T-helper 17 cell (primary cell): ENCODE measurements at regions not wholly inside any gene's neighbourhood (a gene's known extent, or its start where the extent isn't known, plus 50 kb on each side); places are given as distances from the start of the nearest gene placed in this dataset.

Source experiments
- ATAC-seq: fragments of 150-1000 bp; cut with Tn5 transposase; 2 replicates; pipeline ENCODE4 v1.10.0; 2021; ENCODE audit warnings: mild to moderate bottlenecking, moderate library complexity
- DNase-seq, 3 donors: peaks; one replicate each; pipeline versions ENCODE4 v3.0.0 to v3.0.0-alpha.2; 2020 to 2021
- H3K9me3 ChIP-seq: one replicate; pipeline ENCODE4 v1.7.0; 2013; ENCODE audit warnings: low read length, mild to moderate bottlenecking; ENCODE audit not compliant: control insufficient read depth, poor library complexity, severe bottlenecking
- H3K27ac Mint-ChIP-seq: one replicate; pipeline ENCODE4 v1.8.0; 2022; ENCODE audit warnings: mild to moderate bottlenecking, moderate library complexity, mixed read lengths
- H3K27me3 Mint-ChIP-seq: one replicate; pipeline ENCODE4 v1.8.0; 2022; ENCODE audit warnings: mixed read lengths
- H3K36me3 Mint-ChIP-seq: one replicate; pipeline ENCODE4 v1.8.0; 2022; ENCODE audit warnings: low read depth, mixed read lengths
- H3K4me1 Mint-ChIP-seq: one replicate; pipeline ENCODE4 v1.8.0; 2022; ENCODE audit warnings: mild to moderate bottlenecking, mixed read lengths
- H3K4me3 Mint-ChIP-seq: one replicate; pipeline ENCODE4 v1.8.0; 2022; ENCODE audit warnings: mild to moderate bottlenecking, moderate library complexity, mixed read lengths

DNA sequence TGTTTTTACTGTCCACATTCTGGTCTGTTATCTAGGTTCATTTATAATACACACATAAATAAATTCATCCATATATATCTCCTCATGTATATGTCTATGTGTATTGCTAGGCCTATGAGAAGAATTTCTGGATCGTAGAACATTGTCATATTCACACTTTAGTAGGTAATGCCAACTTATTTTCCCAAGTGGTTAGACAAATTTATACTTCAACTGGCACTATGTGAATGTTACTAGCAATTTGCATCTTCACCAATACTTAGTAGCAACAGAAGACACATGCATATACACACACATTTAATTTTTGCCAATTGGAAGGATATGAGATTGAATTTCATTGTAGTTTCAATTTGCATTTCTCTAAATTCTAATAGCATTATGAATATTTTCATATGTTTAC, 365.1 kb downstream of the FSCB start:
- H3K9me3 ChIP-seq, result peaks cover 2% of the 10 kb centered on the region
- DNase-seq (no peak), ATAC-seq (no peak)
- no peak overlapping the region for H3K4me3 Mint-ChIP-seq
- H3K4me1 Mint-ChIP-seq, result no peaks in the 10 kb centered on the region
- H3K27ac Mint-ChIP-seq, result no peak overlapping the region
- no peaks in the 10 kb centered on the region for H3K27me3 Mint-ChIP-seq
- H3K36me3 Mint-ChIP-seq, result no peaks in the 10 kb centered on the region

GRCh38 chr14:44135972-44136371, 371.1 kb downstream of the FSCB start:
- Mint-ChIP-seq H3K36me3 (no peaks in the 10 kb centered on the region), H3K27me3 (no peaks in the 10 kb centered on the region), H3K4me1 (no peaks in the 10 kb centered on the region), H3K27ac (no peak overlapping the region), H3K4me3 (no peak overlapping the region)
- no peak for ATAC-seq
- peaks cover 2% of the 10 kb centered on the region for H3K9me3 ChIP-seq
- DNase-seq, result no peak

GRCh38 chr14:44131861-44132260, 375.2 kb downstream of the FSCB start:
- H3K4me3 Mint-ChIP-seq, result no peak overlapping the region
- ATAC-seq (no peak), DNase-seq (no peak)
- no peak overlapping the region for H3K27ac Mint-ChIP-seq
- no peaks in the 10 kb centered on the region for H3K4me1 Mint-ChIP-seq
- no peaks in the 10 kb centered on the region for H3K27me3 Mint-ChIP-seq
- no peaks in the 10 kb centered on the region for H3K36me3 Mint-ChIP-seq
- no peaks in the 10 kb centered on the region for H3K9me3 ChIP-seq

DNA sequence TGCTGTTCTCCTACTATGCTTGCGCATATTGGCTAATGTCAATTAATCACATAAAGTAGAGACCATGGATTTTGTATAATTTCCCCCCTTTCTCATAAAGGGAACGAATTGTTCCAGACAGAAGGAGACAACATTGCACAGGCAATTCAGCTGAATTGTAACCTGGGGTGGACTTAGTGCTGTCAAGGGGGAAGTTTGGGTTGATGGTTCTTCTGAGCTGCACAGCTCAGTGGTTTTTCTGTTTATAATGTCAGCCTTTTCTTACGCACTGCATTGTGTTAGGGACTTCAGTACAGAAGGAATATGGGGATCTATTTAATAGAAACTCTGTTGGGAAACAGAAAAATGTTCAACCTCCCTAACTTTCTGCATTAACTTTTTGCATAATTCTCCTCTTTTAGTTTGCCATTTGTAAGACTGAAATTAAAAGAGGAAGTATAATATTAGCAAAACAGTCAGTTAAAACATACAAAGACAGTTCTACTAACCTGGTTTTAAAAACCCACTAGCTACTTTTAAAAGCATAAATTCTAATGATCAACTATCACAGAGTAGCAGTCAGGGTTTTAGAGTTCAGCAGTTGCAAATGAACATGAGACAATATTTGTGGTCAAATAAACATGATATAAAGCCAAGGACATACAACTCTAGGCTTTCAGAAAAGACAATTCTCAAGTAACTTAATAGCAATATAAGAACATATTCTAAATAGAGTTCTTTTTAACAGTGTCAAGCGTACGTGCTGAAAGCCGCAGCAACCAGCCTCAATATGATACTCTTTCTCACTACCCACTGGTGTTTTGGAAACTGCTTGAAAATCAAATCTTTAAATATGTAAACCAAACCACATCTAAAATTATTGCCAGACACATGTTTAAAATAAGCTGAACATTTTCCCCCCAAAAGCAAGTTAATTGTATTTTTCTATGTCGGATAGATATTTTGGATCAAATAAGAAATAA, 393.0 kb downstream of the FSCB start:
- Mint-ChIP-seq H3K4me3 (no peak overlapping the region), H3K4me1 (no peaks in the 10 kb centered on the region), H3K27ac (no peak overlapping the region), H3K27me3 (no peaks in the 10 kb centered on the region), H3K36me3 (no peaks in the 10 kb centered on the region)
- no peak for DNase-seq
- ATAC-seq, result no peak
- H3K9me3 ChIP-seq, result no peaks in the 10 kb centered on the region

- no peak overlapping the region for H3K4me3 Mint-ChIP-seq
- H3K27ac Mint-ChIP-seq, result no peak overlapping the region
- H3K4me1 Mint-ChIP-seq, result no peaks in the 10 kb centered on the region
- DNase-seq (no peak), ATAC-seq (no peak)
- no peaks in the 10 kb centered on the region for H3K27me3 Mint-ChIP-seq
- no peaks in the 10 kb centered on the region for H3K36me3 Mint-ChIP-seq
- no peaks in the 10 kb centered on the region for H3K9me3 ChIP-seq
These were observed 394.2 kb downstream of the FSCB start for GRCh38 chr14:44112774-44113460.

GRCh38 chr14:44109036-44109435, 398.0 kb downstream of the FSCB start:
- Mint-ChIP-seq H3K27ac (no peak overlapping the region), H3K4me1 (no peaks in the 10 kb centered on the region), H3K4me3 (no peak overlapping the region), H3K36me3 (no peaks in the 10 kb centered on the region), H3K27me3 (no peaks in the 10 kb centered on the region)
- ATAC-seq (no peak), DNase-seq (no peak)
- no peaks in the 10 kb centered on the region for H3K9me3 ChIP-seq

- no peaks in the 10 kb centered on the region for H3K4me1 Mint-ChIP-seq
- no peak overlapping the region for H3K4me3 Mint-ChIP-seq
- no peak overlapping the region for H3K27ac Mint-ChIP-seq
- no peak for ATAC-seq
- H3K9me3 ChIP-seq, result no peaks in the 10 kb centered on the region
- no peaks in the 10 kb centered on the region for H3K27me3 Mint-ChIP-seq
- DNase-seq, result no peak
- no peaks in the 10 kb centered on the region for H3K36me3 Mint-ChIP-seq
These were observed 398.5 kb downstream of the FSCB start for GRCh38 chr14:44108601-44109000.

- Mint-ChIP-seq H3K27ac (no peak overlapping the region), H3K36me3 (no peaks in the 10 kb centered on the region), H3K4me1 (no peaks in the 10 kb centered on the region), H3K27me3 (no peaks in the 10 kb centered on the region), H3K4me3 (no peak overlapping the region)
- DNase-seq, result no peak
- no peaks in the 10 kb centered on the region for H3K9me3 ChIP-seq
- ATAC-seq, result no peak
These were observed 399.9 kb downstream of the FSCB start for GRCh38 chr14:44107156-44107555.

DNA sequence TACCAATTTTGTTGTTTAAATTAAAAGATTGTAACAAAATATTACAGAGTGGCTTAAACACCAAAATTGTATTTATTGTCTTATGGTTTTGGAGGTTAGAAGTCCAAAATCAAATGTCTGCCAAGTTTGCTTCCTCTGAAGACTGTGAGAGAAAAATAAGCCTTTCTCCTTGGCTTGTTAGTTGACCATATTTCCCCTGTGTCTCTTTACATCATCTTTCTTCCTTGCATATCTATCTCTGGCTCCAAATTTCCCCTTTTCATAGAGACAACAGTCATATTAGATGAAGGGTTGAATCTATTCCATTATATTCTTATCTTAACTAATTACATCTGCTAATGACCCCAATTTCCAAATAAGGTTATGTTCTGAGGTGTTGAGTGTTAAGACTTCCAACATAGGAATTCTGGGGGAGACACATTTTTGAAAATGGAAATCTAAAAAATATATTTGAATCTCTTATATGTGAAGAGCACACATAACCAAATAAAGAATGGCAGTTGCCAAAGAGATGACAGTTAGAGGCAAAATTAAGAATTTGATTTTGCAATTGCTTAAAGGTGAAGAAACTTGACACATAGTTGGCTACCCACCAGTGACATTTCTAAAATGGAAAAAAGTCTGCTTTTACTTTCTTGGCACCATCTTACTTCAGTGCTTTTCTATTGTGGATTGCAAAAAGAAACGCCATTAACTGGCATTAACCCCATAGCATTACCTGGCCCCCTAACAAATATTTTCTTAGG, 407.2 kb downstream of the FSCB start:
- DNase-seq (no peak), ATAC-seq (no peak)
- H3K36me3 Mint-ChIP-seq, result no peaks in the 10 kb centered on the region
- no peaks in the 10 kb centered on the region for H3K9me3 ChIP-seq
- H3K27ac Mint-ChIP-seq, result no peak overlapping the region
- no peak overlapping the region for H3K4me3 Mint-ChIP-seq
- H3K4me1 Mint-ChIP-seq, result no peaks in the 10 kb centered on the region
- H3K27me3 Mint-ChIP-seq, result no peaks in the 10 kb centered on the region

- H3K4me3 Mint-ChIP-seq, result no peak overlapping the region
- no peaks in the 10 kb centered on the region for H3K36me3 Mint-ChIP-seq
- H3K4me1 Mint-ChIP-seq, result no peaks in the 10 kb centered on the region
- H3K27ac Mint-ChIP-seq, result no peak overlapping the region
- ATAC-seq (no peak), DNase-seq (no peak)
- H3K9me3 ChIP-seq, result no peaks in the 10 kb centered on the region
- H3K27me3 Mint-ChIP-seq, result no peaks in the 10 kb centered on the region
These were observed 425.9 kb downstream of the FSCB start for GRCh38 chr14:44081146-44081545.

DNA sequence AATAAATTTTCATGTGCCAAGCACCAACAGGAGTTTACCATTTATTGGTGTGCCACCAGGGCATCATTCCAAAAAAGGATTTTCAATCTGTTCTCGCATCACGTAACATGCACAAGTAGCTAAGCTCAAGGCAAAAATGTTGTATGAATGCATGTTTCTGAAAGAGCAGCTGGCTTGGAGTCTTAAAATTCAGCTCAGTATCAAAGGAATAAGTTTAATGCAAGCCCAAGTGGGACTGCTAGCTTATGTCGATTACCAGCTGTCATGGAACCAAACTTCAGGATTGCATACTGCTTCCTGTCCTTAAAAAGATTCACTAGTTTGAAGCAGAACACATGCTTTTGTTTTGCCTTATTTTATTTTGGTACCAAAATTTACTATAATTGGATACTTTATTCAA, 437.0 kb downstream of the FSCB start:
- H3K27me3 Mint-ChIP-seq, result no peaks in the 10 kb centered on the region
- H3K36me3 Mint-ChIP-seq, result no peaks in the 10 kb centered on the region
- DNase-seq, result no peak
- H3K27ac Mint-ChIP-seq, result no peak overlapping the region
- no peak overlapping the region for H3K4me3 Mint-ChIP-seq
- no peak for ATAC-seq
- no peaks in the 10 kb centered on the region for H3K9me3 ChIP-seq
- H3K4me1 Mint-ChIP-seq, result no peaks in the 10 kb centered on the region

DNA sequence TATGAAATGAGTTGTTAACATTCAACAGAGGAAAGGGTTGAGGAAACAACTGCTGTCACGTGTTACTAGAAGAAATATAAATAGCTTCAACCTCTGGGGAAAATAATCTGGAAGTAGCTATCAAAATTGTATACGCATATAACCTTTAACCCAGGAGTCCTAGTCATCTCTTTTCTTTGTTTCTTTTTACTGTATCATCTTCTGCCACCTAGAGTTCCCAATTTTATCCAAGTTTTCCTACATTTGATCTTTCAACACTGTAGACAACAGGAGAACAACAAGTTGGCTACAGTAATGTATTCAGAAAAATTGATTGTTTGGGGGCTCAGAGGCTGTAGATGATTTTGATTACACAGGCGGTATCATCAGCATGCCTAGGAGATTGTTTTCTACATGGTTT, 453.7 kb downstream of the FSCB start:
- Mint-ChIP-seq H3K4me3 (no peak overlapping the region), H3K4me1 (no peaks in the 10 kb centered on the region), H3K36me3 (no peaks in the 10 kb centered on the region), H3K27ac (no peak overlapping the region), H3K27me3 (no peaks in the 10 kb centered on the region)
- ATAC-seq (no peak), DNase-seq (no peak)
- H3K9me3 ChIP-seq, result no peaks in the 10 kb centered on the region

GRCh38 chr14:44041700-44042099, 465.4 kb downstream of the FSCB start:
- no peaks in the 10 kb centered on the region for H3K9me3 ChIP-seq
- H3K27me3 Mint-ChIP-seq, result no peaks in the 10 kb centered on the region
- no peaks in the 10 kb centered on the region for H3K4me1 Mint-ChIP-seq
- ATAC-seq, result no peak
- H3K4me3 Mint-ChIP-seq, result no peak overlapping the region
- no peak for DNase-seq
- H3K27ac Mint-ChIP-seq, result no peak overlapping the region
- H3K36me3 Mint-ChIP-seq, result no peaks in the 10 kb centered on the region
